CD14-positive monocyte (primary cell): ENCODE measurements at regions not wholly inside any gene's neighbourhood (a gene's known extent, or its start where the extent isn't known, plus 50 kb on each side); places are given as distances from the start of the nearest gene placed in this dataset.

Experiments used
- DNase-seq, 3 donors: peaks; one replicate each; pipeline ENCODE4 v3.0.0-alpha.2; 2011 to 2022
- H2AFZ ChIP-seq: 2 replicates; pipeline ENCODE4 v1.6.0; 2012; ENCODE audit warnings: mild to moderate bottlenecking, low read depth, low read length, inconsistent platforms; ENCODE audit not compliant: insufficient read depth, poor library complexity, severe bottlenecking
- H3K27ac ChIP-seq, 2 donors: 1 replicate in 1 of 2; 2 replicates in 1 of 2; pipeline ENCODE4 v1.5.1; 2012 to 2013; ENCODE audit warnings: low read length in 2 of 2, control low read depth in 1 of 2, inconsistent platforms in 1 of 2, low read depth in 1 of 2, mild to moderate bottlenecking in 1 of 2
- H3K27me3 ChIP-seq, 2 donors: one replicate each; pipeline versions ENCODE4 v1.6.0 to v1.6.1; 2011 to 2013; ENCODE audit warnings: low read length in 2 of 2; ENCODE audit not compliant: control insufficient read depth in 2 of 2, insufficient read depth in 2 of 2
- H3K36me3 ChIP-seq, 2 donors: replicated peaks in 1 of 2; 1 replicate in 1 of 2; 2 replicates in 1 of 2; pipeline versions ENCODE4 v1.5.1 to v1.6.1; 2012 to 2013; ENCODE audit warnings: low read length in 2 of 2, control low read depth in 1 of 2, inconsistent platforms in 1 of 2, mild to moderate bottlenecking in 1 of 2; ENCODE audit not compliant: insufficient read depth in 2 of 2, control insufficient read depth in 1 of 2
- H3K4me1 ChIP-seq, 2 donors: 1 replicate in 1 of 2; 2 replicates in 1 of 2; pipeline versions ENCODE4 v1.5.1 to v1.6.1; 2012 to 2013; ENCODE audit warnings: low read length in 2 of 2, control low read depth in 1 of 2, inconsistent platforms in 1 of 2, mild to moderate bottlenecking in 1 of 2, moderate library complexity in 1 of 2; ENCODE audit not compliant: insufficient read depth in 2 of 2, control insufficient read depth in 1 of 2
- H3K4me2 ChIP-seq: replicated peaks from 2 replicates; pipeline ENCODE3; 2012; ENCODE audit warnings: low read length, moderate library complexity, mild to moderate bottlenecking; ENCODE audit not compliant: poor library complexity, severe bottlenecking; ENCODE audit errors: extremely low read depth
- H3K4me3 ChIP-seq, 3 experiments: fragments of 200-600 bp in 1 of 3; sonication (generic) in 1 of 3; replicated peaks in 1 of 3; 1 replicate in 2 of 3; 2 replicates in 1 of 3; pipeline ENCODE4 v1.5.1; 2011 to 2013; ENCODE audit warnings: low read length in 3 of 3, mild to moderate bottlenecking in 3 of 3, control low read depth in 2 of 3, low read depth in 2 of 3, inconsistent platforms in 1 of 3, moderate library complexity in 1 of 3
- H3K79me2 ChIP-seq: 2 replicates; pipeline ENCODE4 v1.6.0; 2012; ENCODE audit warnings: mild to moderate bottlenecking, control low read depth, inconsistent platforms, low read length, moderate library complexity; ENCODE audit not compliant: insufficient read depth
- H3K9ac ChIP-seq: 2 replicates; pipeline ENCODE4 v1.6.0; 2017; ENCODE audit warnings: low read length, mild to moderate bottlenecking; ENCODE audit not compliant: insufficient read depth, poor library complexity, severe bottlenecking
- H3K9me3 ChIP-seq, 2 donors: replicated peaks in 1 of 2; 1 replicate in 1 of 2; 2 replicates in 1 of 2; pipeline versions ENCODE4 v1.5.1 to v1.6.1; 2012 to 2013; ENCODE audit warnings: low read length in 2 of 2, control low read depth in 1 of 2; ENCODE audit not compliant: control insufficient read depth in 1 of 2, insufficient read depth in 1 of 2
- H4K20me1 ChIP-seq: 2 replicates; pipeline ENCODE4 v1.6.0; 2012; ENCODE audit warnings: mild to moderate bottlenecking, low read length, control low read depth, moderate library complexity; ENCODE audit not compliant: insufficient read depth
- H3K27ac Mint-ChIP-seq, 7 donors: one replicate each; pipeline ENCODE4 v1.8.0; 2020; ENCODE audit warnings: mild to moderate bottlenecking in 7 of 7, mixed read lengths in 7 of 7, moderate library complexity in 6 of 7, inconsistent platforms in 2 of 7
- H3K27me3 Mint-ChIP-seq, 3 donors: one replicate each; pipeline ENCODE4 v1.8.0; 2021 to 2022; ENCODE audit warnings: low read depth in 3 of 3, mild to moderate bottlenecking in 3 of 3, mixed read lengths in 3 of 3, moderate library complexity in 3 of 3, inconsistent platforms in 1 of 3
- H3K36me3 Mint-ChIP-seq, 2 donors: one replicate each; pipeline ENCODE4 v1.8.0; 2020; ENCODE audit warnings: mixed read lengths in 2 of 2, inconsistent platforms in 1 of 2, mild to moderate bottlenecking in 1 of 2
- H3K4me1 Mint-ChIP-seq: one replicate; pipeline ENCODE4 v1.8.0; 2020; ENCODE audit warnings: mild to moderate bottlenecking, mixed read lengths
- H3K4me3 Mint-ChIP-seq, 2 donors: one replicate each; pipeline ENCODE4 v1.8.0; 2020; ENCODE audit warnings: mild to moderate bottlenecking in 2 of 2, mixed read lengths in 2 of 2, moderate library complexity in 1 of 2
- H3K9me3 Mint-ChIP-seq, 7 donors: one replicate each; pipeline ENCODE4 v1.8.0; 2020 to 2022; ENCODE audit warnings: mixed read lengths in 7 of 7, mild to moderate bottlenecking in 6 of 7, moderate library complexity in 6 of 7, inconsistent platforms in 2 of 7
- CTCF ChIP-seq: fragments of 200-600 bp; IDR thresholded peaks from one replicate; pipeline ENCODE4 v1.8.0; 2022; ENCODE audit warnings: antibody characterized with exemption, mild to moderate bottlenecking
- WGBS: methylation state at CpG from one replicate; pipeline ENCODE4 v1.1.5; 2013; ENCODE audit warnings: missing lambda C conversion rate; ENCODE audit not compliant: insufficient coverage; 5-methylcytosine and 5-hydroxymethylcytosine counted together
- intact Hi-C, 2 donors: fragments of 100-400 bp; cut with micrococcal nuclease; formaldehyde crosslinking; loops; one replicate each; pipeline versions ENCODE4 v1.15.0 to v1.15.1; 2023

DNA sequence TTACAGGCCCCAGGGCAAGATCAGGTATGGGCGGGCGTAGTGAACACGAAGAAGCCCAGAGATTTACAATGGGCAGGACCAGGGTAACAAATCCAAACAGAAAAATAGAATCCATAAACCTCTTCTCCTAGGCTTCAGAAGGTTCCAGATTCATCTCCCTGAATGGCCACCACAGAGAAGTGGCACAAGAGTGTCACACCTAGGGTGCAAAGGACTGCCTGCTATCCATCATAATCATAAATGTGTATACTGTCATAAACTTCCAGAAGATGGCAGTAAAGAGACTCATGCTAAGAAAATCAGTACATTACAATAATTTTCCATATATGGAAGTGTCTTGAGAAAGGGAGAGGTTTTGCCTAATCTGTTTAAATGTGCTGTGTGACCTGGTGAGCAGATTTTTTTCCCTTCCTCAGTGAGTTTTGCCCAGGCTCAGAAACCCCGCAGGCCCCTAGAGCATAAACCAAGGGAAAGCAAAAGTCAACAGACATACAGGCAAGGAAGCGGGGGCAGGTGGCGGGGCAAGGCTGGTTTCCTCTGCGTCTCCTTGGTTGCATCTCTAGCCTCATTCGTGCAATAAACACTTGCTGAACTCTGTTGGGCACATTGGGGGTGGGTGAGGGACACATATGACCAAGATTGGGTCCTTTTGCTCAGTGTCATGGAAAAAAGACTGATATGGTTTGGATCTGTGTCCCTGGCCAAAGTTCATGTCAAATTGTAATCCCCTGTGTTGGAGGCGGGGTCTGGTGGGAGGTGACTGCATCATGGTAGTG lies 92.0 kb upstream of the CDH5 start:
- H3K27ac Mint-ChIP-seq, result no peak overlapping the region
- Histone ChIP-seq H3K4me1 (peaks cover 5 to 12% of the 10 kb centered on the region in 2 donors), H3K9ac (no peak overlapping the region), H3K27ac (no peak overlapping the region), H4K20me1 (no peaks in the 10 kb centered on the region), H3K79me2 (no peaks in the 10 kb centered on the region), H3K27me3 (peaks cover 5% of the 10 kb centered on the region in 2 donors), H3K36me3 (no peaks in the 10 kb centered on the region), H3K4me2 (no peak overlapping the region), H3K4me3 (no peak overlapping the region), H2AFZ (no peak overlapping the region), H3K9me3 (no peaks in the 10 kb centered on the region)
- peak in 2 of 3 donors; percentile 18 to 39 for DNase-seq
- 88% methylated on average over 6 of the region's 9 CpGs for WGBS
- H3K36me3 Mint-ChIP-seq, result no peaks in the 10 kb centered on the region
- H3K4me3 Mint-ChIP-seq, result no peak overlapping the region
- TF ChIP-seq CTCF, result peak; percentile 63
- intact Hi-C loops, result loop anchor here in 1 of 2 donors (5.0 kb wide), 1 partner anchor 38 kb away; no protein-coding TSS in a partner anchor
- H3K4me1 Mint-ChIP-seq, result peaks cover 13% of the 10 kb centered on the region
- peaks cover 8 to 21% (median 12%) of the 10 kb centered on the region in 3 donors for H3K27me3 Mint-ChIP-seq
- H3K9me3 Mint-ChIP-seq, result peaks cover 1 to 10% (median 4%) of the 10 kb centered on the region in 7 donors

DNA sequence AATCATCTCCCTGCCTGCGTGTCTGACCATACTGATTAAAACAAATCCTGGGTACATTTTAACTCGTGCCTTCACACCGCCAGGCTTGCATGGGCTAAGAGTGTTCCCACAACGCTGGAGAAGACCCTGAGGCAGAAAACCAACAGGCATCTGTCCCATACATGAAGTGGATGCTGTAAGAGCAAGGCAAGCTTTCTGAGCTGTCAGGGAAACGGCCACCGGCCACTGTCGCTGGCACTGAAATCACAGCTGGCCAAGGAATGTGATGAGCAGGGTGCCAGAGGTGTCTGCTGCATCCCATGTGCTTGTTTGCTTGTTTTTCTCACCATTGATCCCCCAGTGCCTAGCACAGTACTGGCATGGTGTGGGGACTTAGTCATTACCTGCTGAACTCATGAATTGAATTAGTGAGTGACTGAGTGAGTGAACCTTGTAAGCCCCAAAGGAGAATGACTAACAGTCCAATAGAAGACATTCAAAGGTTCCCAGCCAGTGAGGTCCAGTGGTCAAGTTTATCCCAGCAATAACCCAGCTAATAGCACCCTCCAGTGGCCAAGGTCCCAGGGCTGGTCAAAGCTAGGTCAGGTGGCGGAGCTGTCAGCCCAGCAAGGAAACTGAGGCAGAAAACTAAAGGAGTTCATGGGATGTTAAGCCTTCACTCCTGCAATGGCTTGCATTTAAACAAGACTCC lies 92.7 kb upstream of the CDH5 start:
- Histone ChIP-seq H3K79me2 (no peaks in the 10 kb centered on the region), H3K4me1 (peaks cover 5 to 12% of the 10 kb centered on the region in 2 donors), H3K4me3 (no peak overlapping the region), H2AFZ (no peak overlapping the region), H3K4me2 (no peak overlapping the region), H3K27ac (no peak overlapping the region), H4K20me1 (no peaks in the 10 kb centered on the region), H3K36me3 (no peaks in the 10 kb centered on the region), H3K9me3 (no peaks in the 10 kb centered on the region), H3K27me3 (peaks cover 4 to 5% of the 10 kb centered on the region in 2 donors), H3K9ac (no peak overlapping the region)
- WGBS, result 93% methylated on average over 7 of the region's 8 CpGs
- Mint-ChIP-seq H3K27ac (no peak overlapping the region), H3K9me3 (peaks cover 0 to 6% (median 1%) of the 10 kb centered on the region in 7 donors), H3K36me3 (no peaks in the 10 kb centered on the region), H3K4me3 (no peak overlapping the region), H3K4me1 (peaks cover 16% of the 10 kb centered on the region), H3K27me3 (peaks cover 8 to 16% (median 12%) of the 10 kb centered on the region in 3 donors)
- intact Hi-C loops, result no loop called here
- TF ChIP-seq CTCF, result no peak
- DNase-seq, result no peak
